ENCODE measurements at regions not wholly inside any gene's neighbourhood (a gene's known extent, or its start where the extent isn't known, plus 50 kb on each side); places are given as distances from the start of the nearest gene placed in this dataset.

- no peak for ATAC-seq
Measured at GRCh38 chr20:20824924-20825584, 112.6 kb upstream of the RALGAPA2 start.

GRCh38 chr20:20823476-20823881 is 111.0 kb upstream of the RALGAPA2 start:
- ATAC-seq, result no peak

GRCh38 chr20:20821484-20822260 is 109.2 kb upstream of the RALGAPA2 start:
- ATAC-seq, result no peak

GRCh38 chr20:20820785-20821483 is 108.5 kb upstream of the RALGAPA2 start:
- ATAC-seq, result no peak

- no peak for ATAC-seq
Measured at GRCh38 chr20:20820104-20820503, 107.7 kb upstream of the RALGAPA2 start.

- ATAC-seq, result no peak
Measured at GRCh38 chr20:20816969-20817755, 104.7 kb upstream of the RALGAPA2 start.

GRCh38 chr20:20815711-20816455 is 103.4 kb upstream of the RALGAPA2 start:
- no peak for ATAC-seq

- no peak for ATAC-seq
Measured at GRCh38 chr20:20814685-20815084, 102.2 kb upstream of the RALGAPA2 start.

GRCh38 chr20:20812136-20812535 is 99.7 kb upstream of the RALGAPA2 start:
- no peak for ATAC-seq

- ATAC-seq, result no peak
Measured at GRCh38 chr20:20808016-20808415, 95.6 kb upstream of the RALGAPA2 start.

GRCh38 chr20:20806121-20807095 is 94.0 kb upstream of the RALGAPA2 start:
- ATAC-seq, result no peak

- no peak for ATAC-seq
Measured at GRCh38 chr20:20803011-20803410, 90.6 kb upstream of the RALGAPA2 start.

GRCh38 chr20:20802328-20802727 is 89.9 kb upstream of the RALGAPA2 start:
- no peak for ATAC-seq

- ATAC-seq, result no peak
Measured at GRCh38 chr20:20799716-20800312, 87.4 kb upstream of the RALGAPA2 start.

GRCh38 chr20:20797521-20798310 is 85.3 kb upstream of the RALGAPA2 start:
- no peak for ATAC-seq

- ATAC-seq, result no peak
Measured at GRCh38 chr20:20796766-20797440, 84.5 kb upstream of the RALGAPA2 start.

- ATAC-seq, result no peak
Measured at GRCh38 chr20:20795721-20796120, 83.3 kb upstream of the RALGAPA2 start.

GRCh38 chr20:20795119-20795518 is 82.7 kb upstream of the RALGAPA2 start:
- ATAC-seq, result no peak

GRCh38 chr20:20793591-20793990 is 81.1 kb upstream of the RALGAPA2 start:
- ATAC-seq, result no peak
